ENCODE measurements at regions not wholly inside any gene's neighbourhood (a gene's known extent, or its start where the extent isn't known, plus 50 kb on each side); places are given as distances from the start of the nearest gene placed in this dataset.

- Histone ChIP-seq H3K4me3 (no peak overlapping the region), H3K4me1 (no peaks in the 10 kb centered on the region), H3K27ac (no peak overlapping the region), H3K9me3 (no peaks in the 10 kb centered on the region; the same call in 2 of the 3 replicates), H3K4me2 (no peak overlapping the region)
- CTCF ChIA-PET, result no interaction called here
- FAIRE-seq, result no peak
- TF ChIP-seq HOXA7 (CRISPR knock-in tag; IDR thresholded peaks at IDR 0.05), result no peak
- no peak for TF ChIP-seq CEBPB (IDR thresholded peaks at IDR 0.05)
- TF ChIP-seq ZFP36 (IDR thresholded peaks at IDR 0.05; ENCODE audit: borderline replicate concordance, partially characterized antibody), result no peak
- no peak for TF ChIP-seq JUNB (IDR thresholded peaks at IDR 0.05)
- TF ChIP-seq POLR2AphosphoS2 (conservative IDR thresholded peaks at IDR 0.05; ENCODE audit: low read length), result no peak
- TF ChIP-seq HOXB13 (CRISPR knock-in tag; IDR thresholded peaks at IDR 0.05; ENCODE audit: low read depth), result no peak
- TF ChIP-seq EHMT2 (IDR thresholded peaks at IDR 0.05; ENCODE audit: low read depth), result no peak
- TF ChIP-seq RAD21 (conservative IDR thresholded peaks at IDR 0.05 in 1 of 2, IDR thresholded peaks at IDR 0.05 in 1 of 2), result no peak
- no peak for TF ChIP-seq HOXB5 (CRISPR knock-in tag; IDR thresholded peaks at IDR 0.05)
- TF ChIP-seq CHD4 (IDR thresholded peaks at IDR 0.05; ENCODE audit: borderline replicate concordance), result no peak
- no peak for TF ChIP-seq CBX8 (IDR thresholded peaks at IDR 0.05)
- WGBS (ENCODE audit: missing lambda C conversion rate), result 43% methylated on average over 1 of the region's 1 CpG
- POLR2A ChIA-PET, result no interaction called here
- DNase-seq (ENCODE audit: low read depth in 1 of 2, low spot score in 1 of 2), result no peak
- no peak for ATAC-seq
These were observed 650.8 kb upstream of the CELF2 start for GRCh38 chr10:10366836-10367235.

- no peak for FAIRE-seq
- CTCF ChIA-PET, result no interaction called here
These were observed 650.4 kb upstream of the CELF2 start for GRCh38 chr10:10367264-10367663.

DNA sequence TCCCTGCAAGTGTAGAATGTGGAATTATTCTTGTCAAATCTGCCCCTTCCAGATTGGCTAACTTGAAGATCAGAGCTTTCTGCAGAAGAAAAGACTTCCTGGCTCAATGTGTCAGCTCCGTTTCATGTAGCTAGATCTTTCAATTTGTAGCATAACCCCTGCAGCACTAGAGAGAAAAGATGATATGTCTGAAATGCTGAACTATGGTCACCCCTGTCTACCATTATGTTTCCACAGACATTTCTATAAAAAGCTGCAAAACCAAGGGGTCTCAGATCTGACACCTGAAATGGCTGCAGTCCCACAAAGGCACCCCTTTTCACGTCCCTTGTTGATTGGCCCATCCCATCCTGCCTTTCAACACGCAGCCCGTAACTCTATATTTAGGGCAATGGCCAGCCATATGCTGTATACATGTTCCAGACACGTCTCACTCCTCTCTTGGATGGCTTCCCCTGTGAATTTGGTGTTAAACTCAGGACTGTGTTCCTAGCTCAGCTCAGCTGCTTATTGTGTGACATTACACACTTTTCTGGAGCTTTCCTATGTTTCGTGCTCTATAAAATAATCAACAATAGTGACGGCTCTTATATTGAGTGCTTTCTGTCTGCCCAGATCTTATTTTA, 648.6 kb upstream of the CELF2 start:
- no peak for TF ChIP-seq TFCP2L1 (CRISPR knock-in tag; IDR thresholded peaks at IDR 0.05)
- no peak for TF ChIP-seq GATA3 (IDR thresholded peaks at IDR 0.05; ENCODE audit: borderline replicate concordance)
- TF ChIP-seq PHF8 (IDR thresholded peaks at IDR 0.05; ENCODE audit: borderline replicate concordance, low read depth), result no peak
- Histone ChIP-seq H3K4me1 (no peaks in the 10 kb centered on the region), H3K4me3 (no peak overlapping the region), H3K4me2 (no peak overlapping the region), H3K27ac (no peak overlapping the region), H3K9me3 (no peaks in the 10 kb centered on the region; the same call in 2 of the 3 replicates)
- ChIA-PET POLR2A (no interaction called here), CTCF (no interaction called here)
- 11% methylated on average over 7 of the region's 7 CpGs for WGBS (ENCODE audit: missing lambda C conversion rate)
- FAIRE-seq (no peak), ATAC-seq (no peak), DNase-seq (ENCODE audit: low read depth in 1 of 2, low spot score in 1 of 2) (no peak)

More at GRCh38 chr10:10367264-10367663, 650.4 kb upstream of the CELF2 start:
- no peak for ATAC-seq
- no peak overlapping the region for H3K4me2 ChIP-seq
- no peak overlapping the region for H3K27ac ChIP-seq
- TF ChIP-seq CHD4 (IDR thresholded peaks at IDR 0.05; ENCODE audit: borderline replicate concordance) (no peak), ZSCAN20 (CRISPR knock-in tag; IDR thresholded peaks at IDR 0.05) (no peak), FOXS1 (CRISPR knock-in tag; IDR thresholded peaks at IDR 0.05) (no peak), ESRRA (IDR thresholded peaks at IDR 0.05; ENCODE audit: borderline replicate concordance, low read length) (no peak)
- no peak for DNase-seq (ENCODE audit: low read depth in 1 of 2, low spot score in 1 of 2)
- POLR2A ChIA-PET, result no interaction called here
- H3K9me3 ChIP-seq, result no peaks in the 10 kb centered on the region; the same call in 2 of the 3 replicates
- H3K4me3 ChIP-seq, result no peak overlapping the region
- WGBS (ENCODE audit: missing lambda C conversion rate), result 50% methylated on average over 5 of the region's 6 CpGs
- no peaks in the 10 kb centered on the region for H3K4me1 ChIP-seq

GRCh38 chr10:10385831-10386230, 631.8 kb upstream of the CELF2 start:
- Histone ChIP-seq H3K4me2 (no peak overlapping the region), H3K9me3 (0 out of 3 replicates have a peak, but pooled peaks cover 4% of the 10 kb centered on the region), H3K27ac (no peak overlapping the region), H3K4me3 (no peak overlapping the region), H3K4me1 (no peaks in the 10 kb centered on the region)
- CTCF ChIA-PET, result no interaction called here
- ATAC-seq (no peak), DNase-seq (ENCODE audit: low read depth in 1 of 2, low spot score in 1 of 2) (no peak), FAIRE-seq (no peak)
- POLR2A ChIA-PET, result no interaction called here
- TF ChIP-seq, protein P1, sequence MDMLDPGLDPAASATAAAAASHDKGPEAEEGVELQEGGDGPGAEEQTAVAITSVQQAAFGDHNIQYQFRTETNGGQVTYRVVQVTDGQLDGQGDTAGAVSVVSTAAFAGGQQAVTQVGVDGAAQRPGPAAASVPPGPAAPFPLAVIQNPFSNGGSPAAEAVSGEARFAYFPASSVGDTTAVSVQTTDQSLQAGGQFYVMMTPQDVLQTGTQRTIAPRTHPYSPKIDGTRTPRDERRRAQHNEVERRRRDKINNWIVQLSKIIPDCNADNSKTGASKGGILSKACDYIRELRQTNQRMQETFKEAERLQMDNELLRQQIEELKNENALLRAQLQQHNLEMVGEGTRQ (IDR thresholded peaks at IDR 0.05), result no peak
- TF ChIP-seq EHF (CRISPR knock-in tag; IDR thresholded peaks at IDR 0.05) (no peak), NR3C1 (IDR thresholded peaks at IDR 0.05) (no peak), ZC3H11A (IDR thresholded peaks at IDR 0.05) (no peak), HEYL (CRISPR knock-in tag; IDR thresholded peaks at IDR 0.05) (no peak), JUNB (IDR thresholded peaks at IDR 0.05) (no peak), RAD21 (conservative IDR thresholded peaks at IDR 0.05 in 1 of 2, IDR thresholded peaks at IDR 0.05 in 1 of 2) (no peak)
- TF ChIP-seq, protein P2, sequence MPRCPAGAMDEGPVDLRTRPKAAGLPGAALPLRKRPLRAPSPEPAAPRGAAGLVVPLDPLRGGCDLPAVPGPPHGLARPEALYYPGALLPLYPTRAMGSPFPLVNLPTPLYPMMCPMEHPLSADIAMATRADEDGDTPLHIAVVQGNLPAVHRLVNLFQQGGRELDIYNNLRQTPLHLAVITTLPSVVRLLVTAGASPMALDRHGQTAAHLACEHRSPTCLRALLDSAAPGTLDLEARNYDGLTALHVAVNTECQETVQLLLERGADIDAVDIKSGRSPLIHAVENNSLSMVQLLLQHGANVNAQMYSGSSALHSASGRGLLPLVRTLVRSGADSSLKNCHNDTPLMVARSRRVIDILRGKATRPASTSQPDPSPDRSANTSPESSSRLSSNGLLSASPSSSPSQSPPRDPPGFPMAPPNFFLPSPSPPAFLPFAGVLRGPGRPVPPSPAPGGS (IDR thresholded peaks at IDR 0.05), result no peak
